Activated naive CD4-positive, alpha-beta T cell treated with Interleukin-2 at 50 U/mL for 16 hours (primary cell): ENCODE measurements at regions not wholly inside any gene's neighbourhood (a gene's known extent, or its start where the extent isn't known, plus 50 kb on each side); places are given as distances from the start of the nearest gene placed in this dataset.

ENCODE experiments used
- DNase-seq: peaks from one replicate; pipeline ENCODE4 v3.0.0-alpha.2; 2020

DNA sequence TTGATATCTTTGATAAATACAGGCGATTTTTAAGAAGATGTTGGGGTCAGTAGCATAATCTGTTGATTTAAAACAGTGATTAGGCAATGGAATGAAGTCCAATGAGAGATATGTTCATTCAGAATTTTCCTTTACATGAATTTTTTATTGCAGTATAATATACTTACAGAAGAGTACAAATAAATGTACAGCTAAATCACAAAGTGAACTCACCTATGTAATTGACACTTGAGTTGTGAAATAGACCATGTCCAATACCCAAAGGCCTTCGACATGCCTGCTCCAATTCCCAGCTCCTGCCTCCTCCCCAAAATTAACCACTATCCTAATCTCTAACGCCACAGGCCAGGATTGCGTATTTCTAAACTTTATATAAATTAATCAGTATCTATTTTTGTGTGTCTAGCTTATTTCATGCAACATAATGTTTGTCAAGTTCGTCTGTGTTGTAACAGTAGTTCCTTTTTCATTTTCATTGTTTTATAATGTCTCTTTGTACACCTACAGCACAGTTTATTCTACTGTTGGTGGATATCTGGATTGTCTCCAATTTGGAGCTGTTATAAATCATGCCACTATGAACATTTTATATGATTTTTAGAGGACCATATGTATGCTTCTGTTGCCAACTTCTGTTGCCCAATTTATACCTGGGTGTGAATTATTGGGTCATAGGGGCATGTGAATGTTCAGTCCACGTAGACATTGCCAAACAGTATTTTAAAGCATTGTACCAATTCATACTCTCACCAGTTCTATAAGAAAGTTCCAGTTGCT is 208.3 kb downstream of the TLE1 start:
- no peak for DNase-seq

DNA sequence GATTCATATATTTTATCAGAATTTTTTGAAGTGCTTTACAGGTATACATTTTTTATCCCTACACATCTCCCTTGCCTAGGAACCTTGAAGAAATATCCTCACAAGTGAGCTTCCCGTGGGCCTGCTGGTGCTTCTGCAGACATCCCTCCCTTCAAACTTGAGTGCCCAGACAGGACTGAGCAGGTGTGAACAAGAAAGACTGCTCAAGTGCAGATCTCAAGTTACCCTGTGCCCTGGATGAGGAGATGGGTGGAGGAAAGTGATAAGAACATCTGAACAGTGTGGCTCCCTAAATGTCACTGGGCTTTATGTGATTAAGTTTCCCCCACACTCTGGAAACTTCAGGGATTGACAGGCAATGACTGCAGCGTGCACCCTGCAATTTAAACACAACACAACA is 209.8 kb downstream of the TLE1 start:
- no peak for DNase-seq

DNA sequence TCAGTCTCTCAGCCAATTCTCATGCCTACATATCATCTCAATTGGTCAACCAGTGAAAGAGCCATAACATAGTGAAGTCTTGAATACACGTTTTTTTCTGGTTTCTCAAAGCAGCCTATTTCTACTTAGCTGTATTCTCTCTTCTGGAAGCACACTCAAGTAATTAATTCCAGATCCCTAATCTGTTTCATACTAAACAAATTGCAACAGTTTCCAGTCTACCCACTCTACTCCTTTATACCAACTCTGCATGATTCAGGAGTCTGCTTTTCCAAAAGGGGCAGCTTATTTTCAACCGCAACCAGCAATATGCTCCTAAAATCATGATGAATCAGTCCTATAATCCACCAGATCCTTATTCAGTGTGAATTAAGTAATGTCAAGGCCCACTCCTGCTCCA is 211.7 kb downstream of the TLE1 start:
- no peak for DNase-seq

DNA sequence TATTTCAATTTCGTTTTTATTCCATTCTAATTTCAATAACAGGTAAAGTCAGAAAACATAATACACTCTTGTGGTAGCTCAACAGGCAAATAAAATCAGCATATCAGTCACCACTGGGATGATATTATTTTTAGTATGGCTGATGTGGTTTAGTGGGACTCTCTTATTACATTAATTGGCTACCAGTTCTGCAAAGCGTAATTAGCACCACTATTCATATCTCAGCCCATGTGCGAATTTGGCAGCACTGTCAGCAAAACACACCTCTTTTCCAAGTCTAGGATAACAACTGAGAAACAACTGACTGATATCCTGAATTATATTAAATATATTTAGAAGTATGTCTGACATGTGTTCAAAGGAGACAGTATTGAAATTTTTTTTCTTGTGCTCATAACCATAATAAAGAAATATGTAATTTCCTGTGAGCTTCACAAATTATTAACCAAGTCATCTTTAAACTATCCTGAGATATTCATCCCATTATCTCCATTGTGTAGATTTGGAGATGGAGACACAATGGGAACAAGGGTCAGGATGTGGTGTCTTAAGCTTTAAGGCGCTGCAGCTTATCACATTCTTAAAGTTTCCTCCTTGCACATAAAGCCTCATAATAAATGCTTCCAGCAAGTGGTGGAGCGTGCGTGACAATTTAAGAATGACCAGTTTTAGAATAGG is 212.4 kb downstream of the TLE1 start:
- no peak for DNase-seq

DNA sequence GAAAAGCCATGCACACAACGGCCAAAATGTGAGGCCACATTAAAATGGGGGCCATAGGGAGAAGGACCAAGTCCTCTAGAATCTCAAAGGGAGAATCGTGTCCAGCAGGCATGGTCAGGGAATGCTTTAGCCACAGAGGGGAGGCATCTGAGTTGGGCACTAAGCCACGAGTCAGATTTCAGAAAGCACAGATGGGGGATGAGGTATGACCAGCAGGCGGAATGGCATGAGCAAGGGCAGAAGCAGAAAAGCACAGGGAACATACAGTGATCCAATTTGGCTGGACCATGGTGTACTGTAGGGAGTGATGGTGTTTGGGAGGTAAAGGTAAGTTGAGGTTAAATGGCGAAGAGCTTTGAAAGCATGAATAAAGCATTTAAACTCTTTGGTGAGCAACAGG is 214.6 kb downstream of the TLE1 start:
- DNase-seq: no peak

DNA sequence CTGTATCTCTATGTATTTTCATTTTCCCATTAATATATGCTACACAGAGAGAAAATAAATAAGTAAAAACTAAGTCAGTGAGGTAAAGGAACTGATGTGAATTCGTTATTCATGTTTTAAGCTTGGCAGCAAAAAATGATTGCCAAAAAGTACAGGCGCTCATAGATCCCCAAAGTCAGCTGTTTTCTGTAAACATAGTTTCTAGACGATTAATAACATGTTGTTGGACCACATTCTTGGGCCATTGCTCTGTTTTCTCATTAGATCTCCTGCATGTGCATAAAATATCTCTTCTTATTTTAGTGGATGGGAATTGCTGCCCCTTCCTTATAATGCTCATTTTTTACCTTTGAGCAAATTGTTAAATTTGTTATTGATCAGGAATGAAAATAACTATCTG is 215.2 kb downstream of the TLE1 start:
- DNase-seq: no peak

DNA sequence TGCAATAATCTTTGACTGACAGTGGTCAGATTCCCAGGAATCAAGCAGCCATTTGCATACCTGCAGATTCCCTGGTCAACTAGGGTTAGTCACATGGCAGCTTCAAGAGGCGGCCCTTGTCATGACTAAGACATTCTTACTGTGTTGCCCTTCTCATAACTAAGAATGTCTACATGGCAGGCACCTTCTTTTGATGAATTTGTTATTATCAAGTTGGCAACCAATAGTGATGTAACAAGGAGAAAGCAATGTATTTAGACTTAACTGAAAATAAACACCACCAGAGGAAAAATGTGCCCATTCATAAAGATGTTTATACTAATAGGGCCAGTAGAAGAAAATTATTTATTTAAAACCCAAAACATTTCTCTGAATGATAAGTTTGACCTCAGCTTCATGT is 215.6 kb downstream of the TLE1 start:
- DNase-seq: no peak

DNA sequence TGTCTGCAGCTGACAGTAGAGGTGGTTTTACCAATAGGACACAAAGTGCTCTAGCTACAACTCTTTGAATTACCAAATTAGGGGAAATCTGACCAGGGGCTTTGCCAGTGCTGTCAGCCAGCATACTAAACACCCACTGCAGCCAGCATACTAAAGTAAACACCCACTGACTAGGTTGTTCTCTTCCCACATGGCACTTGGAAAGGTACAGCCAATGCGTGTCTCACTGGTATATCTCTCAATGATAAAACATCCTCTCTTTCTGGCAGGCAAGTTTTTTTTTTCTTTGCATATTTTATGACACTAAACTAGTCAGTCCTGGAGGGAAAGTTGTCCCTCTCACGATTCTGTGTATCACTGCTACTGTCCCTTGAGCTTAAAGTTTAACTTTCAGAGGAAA is 216.1 kb downstream of the TLE1 start:
- DNase-seq: no peak

DNA sequence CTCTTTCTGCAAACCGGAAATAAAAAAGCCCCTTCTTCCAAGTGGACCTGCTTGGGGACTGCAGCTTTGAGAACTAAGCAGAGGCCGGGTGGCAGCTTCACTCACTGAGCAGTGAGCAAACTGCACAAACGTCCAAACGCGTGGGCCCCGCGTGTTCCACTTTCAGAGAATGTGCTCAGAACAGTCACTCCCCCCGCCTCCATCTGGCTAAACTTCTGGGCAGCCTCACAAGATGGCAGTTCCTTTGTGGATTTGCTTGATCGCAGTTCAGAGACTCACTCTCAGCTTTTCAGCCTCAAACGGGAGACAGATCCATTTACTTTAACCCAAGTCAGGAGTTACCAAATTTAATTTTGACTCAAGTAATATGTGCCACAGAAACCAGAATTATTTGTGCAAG is 216.6 kb downstream of the TLE1 start:
- no peak for DNase-seq

DNA sequence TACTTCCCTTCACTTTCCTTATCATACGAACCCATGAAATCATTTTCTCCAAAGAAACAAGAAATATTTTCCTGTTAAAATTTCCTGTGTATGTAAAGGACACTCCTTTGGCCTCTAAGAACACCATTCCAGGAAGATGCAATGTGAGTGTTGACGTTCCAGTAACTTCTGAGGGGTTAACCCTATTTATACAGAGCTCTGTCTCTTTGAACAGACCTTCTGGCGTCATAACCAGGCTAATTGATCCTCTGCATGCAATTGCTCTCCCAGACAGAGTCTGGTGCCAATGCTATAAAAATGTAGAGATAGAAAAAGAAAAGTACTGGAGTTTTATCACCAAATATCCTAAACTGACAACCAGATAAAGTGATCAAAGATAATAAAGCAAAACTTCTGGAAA is 218.5 kb downstream of the TLE1 start:
- DNase-seq: no peak

DNA sequence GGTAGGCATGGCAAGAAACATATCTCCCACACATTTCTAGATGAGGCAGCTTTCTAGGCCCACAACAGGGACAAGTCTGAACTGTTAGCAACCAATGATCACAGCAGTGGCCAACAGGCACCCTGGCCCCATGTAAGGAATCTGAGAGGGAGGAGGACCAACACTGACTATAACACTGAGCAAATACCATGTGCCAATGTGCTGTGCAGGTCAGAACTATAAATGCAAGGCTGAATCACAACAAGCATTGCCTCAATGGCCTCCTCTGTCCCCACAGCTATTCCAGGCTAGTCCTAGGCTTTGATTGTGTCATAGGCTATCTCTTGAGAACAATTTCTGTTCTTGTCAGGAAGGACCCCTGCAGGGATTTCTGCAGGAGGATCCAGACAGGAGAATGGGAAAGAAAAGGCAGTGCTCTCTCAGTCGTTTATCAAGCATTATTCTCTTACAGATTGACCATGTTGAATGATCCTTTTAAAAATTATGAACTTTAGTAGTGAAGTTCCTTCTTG is 221.2 kb downstream of the TLE1 start:
- DNase-seq: no peak

DNA sequence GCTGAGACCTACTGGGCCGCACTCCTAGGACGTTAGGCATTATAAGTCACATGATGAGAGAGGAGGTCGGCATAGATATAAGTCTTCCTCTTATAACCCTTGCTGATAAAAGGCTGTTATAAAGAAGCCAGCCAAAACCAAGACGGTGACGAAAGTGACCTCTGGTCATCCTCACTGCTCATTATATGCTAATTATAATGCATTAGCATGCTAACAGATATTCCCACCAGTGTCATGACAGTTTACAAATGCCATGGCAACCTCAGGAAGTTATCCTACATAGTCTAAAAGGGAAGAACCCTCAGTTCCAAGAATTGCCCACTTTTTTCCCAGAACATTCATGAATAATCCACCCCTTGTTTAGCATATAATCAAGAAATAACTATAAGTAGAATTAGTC is 222.4 kb downstream of the TLE1 start:
- DNase-seq: no peak

DNA sequence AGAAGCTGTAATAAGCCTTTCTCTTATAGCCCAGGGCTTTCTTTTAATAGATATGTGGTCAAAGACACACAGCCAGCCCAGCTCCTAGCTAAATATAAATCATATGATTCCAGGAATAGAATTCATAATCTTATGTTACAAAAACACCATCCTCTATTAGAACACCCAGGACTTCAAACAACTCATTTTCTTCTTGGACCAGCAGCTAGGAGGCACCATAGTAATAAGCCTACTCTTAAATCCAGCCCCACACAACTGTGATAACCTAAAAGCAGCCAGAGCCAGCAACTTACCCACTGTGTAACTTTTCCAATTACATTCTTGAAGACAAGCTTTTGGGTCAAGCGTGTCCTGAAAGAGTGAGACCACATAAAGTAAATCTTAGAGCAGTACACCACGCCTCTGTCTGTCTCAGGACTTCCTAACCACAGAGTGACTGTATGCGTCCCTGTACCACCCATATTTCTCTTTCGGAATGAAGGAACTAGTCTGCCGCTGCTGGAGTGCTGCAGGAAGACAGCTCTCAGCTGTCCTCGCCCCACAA is 223.8 kb downstream of the TLE1 start:
- DNase-seq: no peak

DNA sequence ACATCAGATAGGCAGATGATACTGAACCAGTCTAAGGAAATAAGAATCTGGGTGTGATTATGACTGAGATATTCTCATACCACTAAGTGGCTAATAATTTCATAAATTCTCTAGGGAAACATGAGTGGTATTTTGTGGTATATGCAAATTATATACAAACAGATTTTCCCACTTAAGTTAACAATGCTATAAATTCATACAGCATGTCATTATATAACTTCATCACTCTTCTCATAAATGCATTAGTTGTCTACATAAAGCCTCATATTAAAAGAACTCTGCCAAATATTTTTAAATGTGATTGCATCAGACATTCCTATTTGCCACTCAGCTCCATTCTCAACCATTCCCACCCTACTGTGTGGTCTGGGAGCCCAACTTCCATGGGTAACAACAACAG is 226.5 kb downstream of the TLE1 start:
- DNase-seq: no peak

DNA sequence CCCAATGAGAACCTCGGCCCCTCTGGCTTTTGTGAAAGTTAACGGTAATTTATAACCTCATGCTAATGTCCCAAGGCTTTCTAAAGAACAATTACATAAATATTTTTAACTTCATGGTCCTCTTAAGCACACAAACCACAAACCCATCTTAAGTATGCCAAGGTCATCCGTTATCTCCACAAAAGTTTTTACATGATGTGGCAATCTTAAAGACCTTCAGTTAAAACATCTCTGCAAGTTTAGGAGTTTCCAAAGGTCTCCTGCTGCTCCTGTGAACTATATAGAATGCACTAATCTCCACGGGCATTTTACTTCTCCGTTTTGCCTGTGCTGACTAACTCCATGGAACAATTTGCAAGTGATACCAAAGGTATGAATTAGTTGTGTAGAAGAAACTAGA is 228.2 kb downstream of the TLE1 start:
- no peak for DNase-seq

DNA sequence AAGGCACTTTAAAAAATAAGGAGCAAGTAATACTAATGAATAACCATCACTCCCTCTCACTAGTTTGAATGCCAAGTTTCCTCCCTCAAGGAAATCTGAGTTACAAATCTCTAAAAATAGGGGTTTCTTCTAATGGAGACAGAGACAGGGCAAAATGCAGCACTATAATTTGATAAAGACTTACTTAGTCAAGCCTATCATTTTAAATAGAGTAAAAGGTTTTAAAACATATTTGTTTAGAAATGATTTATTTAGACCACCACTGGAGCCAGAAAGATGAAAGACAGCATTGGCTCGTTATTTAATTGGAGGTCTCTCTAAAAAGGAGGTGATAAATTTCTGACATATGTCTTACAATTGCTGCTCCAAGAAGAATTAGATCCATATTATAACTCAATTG is 228.7 kb downstream of the TLE1 start:
- DNase-seq: no peak

DNA sequence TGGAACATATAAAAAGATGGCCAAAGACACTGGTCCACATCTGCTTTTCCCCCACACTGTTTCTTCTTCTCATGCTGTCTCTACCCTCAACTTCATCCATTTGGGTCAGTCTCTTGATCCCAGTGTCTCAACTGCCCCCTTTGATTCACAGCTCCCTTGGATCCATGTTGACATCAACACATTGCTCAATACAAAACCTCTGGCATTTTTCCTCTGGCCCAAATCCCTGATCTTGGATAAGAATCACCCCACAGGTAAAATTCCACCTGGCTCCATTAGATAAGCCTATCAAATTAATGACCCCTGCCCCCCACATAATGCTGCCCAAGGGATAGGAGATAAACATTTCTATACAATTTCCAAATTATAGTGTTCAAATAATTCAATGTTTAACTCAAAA is 229.8 kb downstream of the TLE1 start:
- no peak for DNase-seq

DNA sequence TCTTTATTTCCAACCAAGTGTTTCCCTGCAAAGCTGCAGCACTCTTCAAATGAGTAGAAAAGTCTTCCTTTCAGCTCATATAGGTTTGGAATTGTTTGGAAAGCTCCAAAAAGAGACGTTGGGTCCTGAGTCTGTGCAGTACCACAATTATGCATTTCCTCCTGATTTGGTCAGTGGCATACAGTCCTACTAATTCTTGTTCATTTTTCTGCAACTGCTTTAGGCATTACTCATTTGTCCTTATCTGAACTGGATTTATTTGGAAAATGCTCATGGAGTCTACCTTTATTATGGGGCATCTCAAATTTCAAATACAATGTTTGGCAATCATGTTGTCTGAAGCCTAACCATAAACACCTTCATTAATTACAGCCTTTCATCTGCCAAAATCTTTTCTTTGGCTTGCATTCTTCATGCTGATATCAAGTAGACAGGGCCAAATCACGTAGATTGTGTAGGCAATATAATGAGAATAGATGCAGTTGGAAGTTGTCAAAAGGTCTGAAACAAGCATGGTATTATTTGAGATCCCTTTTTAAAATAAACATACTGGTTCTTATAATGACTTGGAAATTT is 232.8 kb downstream of the TLE1 start:
- no peak for DNase-seq

DNA sequence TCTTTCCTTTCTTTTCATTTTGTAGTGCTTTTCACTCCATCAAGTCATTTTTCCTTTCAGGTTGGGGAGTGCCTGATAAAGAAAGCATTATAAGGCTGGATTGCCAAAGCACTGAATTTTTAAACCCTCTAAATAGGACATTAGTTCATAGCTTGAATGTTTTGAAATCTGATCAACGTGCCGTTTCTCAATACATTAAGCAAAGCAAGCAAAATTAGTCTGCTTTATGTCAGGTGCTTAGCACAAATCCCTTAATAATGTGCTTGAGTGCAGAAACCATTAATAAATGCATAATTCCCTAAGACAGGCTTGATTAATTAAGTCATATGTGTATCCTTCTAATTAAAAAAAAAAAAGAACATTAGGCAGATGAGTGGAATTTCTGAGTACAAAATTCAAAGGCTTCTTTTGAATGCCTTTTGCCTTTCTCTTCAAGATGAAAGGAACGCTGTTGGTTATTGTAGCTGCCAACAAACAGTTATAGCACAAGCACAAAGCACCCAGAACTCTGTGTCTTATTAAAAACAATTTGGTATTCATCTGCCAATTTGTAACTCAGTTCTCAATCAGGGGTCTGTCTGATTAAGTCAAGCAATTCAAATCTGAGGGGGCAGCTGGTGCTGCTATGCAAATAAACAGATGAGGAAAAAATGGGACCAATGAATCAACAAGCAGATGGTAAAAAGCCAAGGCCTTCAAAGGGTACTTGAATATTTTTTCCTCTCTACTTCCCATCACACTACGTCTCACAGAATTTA is 233.7 kb downstream of the TLE1 start:
- DNase-seq: no peak

DNA sequence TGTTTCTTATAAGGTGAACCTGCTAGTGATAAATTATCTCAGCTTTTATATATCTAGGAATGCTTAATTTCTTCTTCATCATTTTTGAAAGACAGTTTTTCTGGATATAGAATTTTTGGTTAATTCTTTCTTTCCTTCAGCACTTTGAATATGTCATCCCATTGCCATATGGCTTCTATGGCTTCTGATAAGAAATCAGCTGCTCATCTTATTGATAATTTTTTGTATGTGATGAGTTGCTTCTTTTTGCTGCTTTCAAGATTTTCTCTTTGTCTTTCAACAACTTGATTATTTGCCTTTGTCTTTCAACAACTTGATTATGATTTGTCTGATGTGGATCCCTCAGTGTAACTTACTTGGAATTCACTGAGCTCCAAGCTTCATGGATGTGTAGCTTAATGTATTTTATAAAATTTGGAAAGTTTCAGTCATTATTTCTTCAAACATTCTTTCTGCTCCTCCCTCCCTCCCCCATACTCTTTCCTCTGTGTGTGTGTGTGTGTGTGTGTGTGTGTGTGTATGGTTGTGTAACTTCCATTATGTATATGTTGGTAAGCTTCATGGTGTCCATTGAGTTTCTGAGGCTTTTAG is 243.9 kb downstream of the TLE1 start:
- no peak for DNase-seq

DNA sequence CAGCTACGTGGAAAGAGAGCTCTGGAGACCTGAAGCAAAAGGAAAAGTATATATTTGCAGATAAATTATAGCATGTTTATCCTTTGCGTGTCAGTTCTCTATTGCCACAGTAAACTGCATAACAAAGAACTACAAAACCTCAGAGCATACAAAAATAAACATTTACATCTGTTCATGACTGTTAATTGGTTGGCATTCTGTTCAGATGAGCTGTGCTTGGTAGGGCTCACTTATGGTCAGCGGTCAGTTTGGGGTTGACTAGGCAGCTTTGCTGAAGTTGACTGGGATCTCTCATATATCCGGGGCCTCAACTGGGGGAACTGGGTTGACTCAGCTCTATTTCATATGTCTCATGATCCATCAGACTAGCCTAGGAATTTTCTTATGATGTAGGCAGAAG is 257.7 kb downstream of the TLE1 start:
- no peak for DNase-seq

DNA sequence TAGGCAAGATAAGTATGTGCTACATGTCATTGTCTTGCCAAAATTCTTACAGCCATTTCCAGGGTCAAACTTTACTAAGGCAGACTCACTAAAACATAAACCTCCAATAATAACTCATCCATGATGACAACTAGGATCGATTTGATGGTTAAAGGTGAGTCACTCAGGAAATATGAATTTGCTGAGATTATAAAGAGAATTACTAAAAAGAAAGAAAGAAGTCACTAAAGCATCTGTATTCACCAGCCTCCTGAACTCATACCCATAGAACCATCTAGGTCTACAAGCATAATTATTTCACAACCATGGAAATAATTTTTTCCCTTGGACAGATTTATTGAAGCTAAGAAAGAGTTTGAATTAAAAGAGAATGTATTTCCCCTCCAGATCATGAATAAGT is 258.6 kb downstream of the TLE1 start:
- DNase-seq: no peak

DNA sequence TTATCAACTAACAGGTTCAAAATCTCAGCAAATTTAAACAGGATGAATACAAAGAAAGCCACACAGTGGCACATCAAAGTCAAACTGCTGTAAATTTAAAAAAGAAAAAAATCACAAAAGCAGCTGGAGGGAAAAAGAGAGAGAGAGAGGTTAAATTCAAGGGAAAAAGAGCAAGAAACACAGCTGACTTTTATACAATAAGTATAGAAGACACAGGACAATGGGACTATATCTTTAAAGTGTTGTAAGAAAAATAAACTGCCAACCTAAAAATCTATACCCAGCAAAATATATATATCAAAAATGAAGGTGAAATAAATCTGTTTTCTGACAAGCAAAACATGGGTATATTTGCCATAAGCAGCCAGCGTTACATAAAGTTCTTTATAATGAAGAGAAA is 261.5 kb downstream of the TLE1 start:
- DNase-seq: no peak
